B cell (primary cell): ENCODE measurements at regions not wholly inside any gene's neighbourhood (a gene's known extent, or its start where the extent isn't known, plus 50 kb on each side); places are given as distances from the start of the nearest gene placed in this dataset.

Experiments
- ATAC-seq: fragments of 200-7000 bp; cut with Tn5 transposase; one replicate; pipeline ENCODE4 v1.10.0; 2021; ENCODE audit warnings: low read depth, mild to moderate bottlenecking, moderate number of reproducible peaks, moderate library complexity
- CTCF ChIA-PET: fragments of 350-600 bp; sonication (Branson Sonifier 250); formaldehyde crosslinking; loops from one replicate; lab custom pipeline; 2021; ENCODE audit warnings: antibody characterized with exemption, inconsistent platforms; lab: Charles Lee
- POLR2A ChIA-PET: fragments of 350-600 bp; sonication (Branson Sonifier 250); formaldehyde crosslinking; loops from one replicate; lab custom pipeline; 2021; ENCODE audit warnings: antibody characterized with exemption; lab: Charles Lee
- DNase-seq: peaks from one replicate; pipeline ENCODE4 v3.0.0; 2013
- H2AFZ ChIP-seq: 2 replicates; pipeline ENCODE4 v1.6.1; 2012; ENCODE audit warnings: mild to moderate bottlenecking, low read depth, low read length; ENCODE audit not compliant: insufficient read depth, poor library complexity, severe bottlenecking
- H3K27ac ChIP-seq, 2 donors: 1 replicate in 1 of 2; 2 replicates in 1 of 2; pipeline ENCODE4 v1.5.1; 2012 to 2013; ENCODE audit warnings: low read length in 2 of 2, mild to moderate bottlenecking in 2 of 2, moderate library complexity in 1 of 2
- H3K27me3 ChIP-seq, 4 experiments: fragments of 200-600 bp in 1 of 4; sonication (generic) in 1 of 4; replicated peaks in 1 of 4; 1 replicate in 2 of 4; 2 replicates in 2 of 4; pipeline versions ENCODE4 v1.6.1 to v1.7.0; 2013 to 2016; ENCODE audit warnings: low read length in 3 of 4, mild to moderate bottlenecking in 2 of 4, mixed read lengths in 1 of 4, moderate library complexity in 1 of 4; ENCODE audit not compliant: insufficient read depth in 4 of 4, control insufficient read depth in 3 of 4; ENCODE audit errors: control extremely low read depth in 1 of 4
- H3K36me3 ChIP-seq, 2 experiments: replicated peaks in 1 of 2; 1 replicate in 1 of 2; 2 replicates in 1 of 2; pipeline versions ENCODE4 v1.6.1 to v1.7.1; 2013; ENCODE audit warnings: low read length in 1 of 2; ENCODE audit not compliant: insufficient read depth in 2 of 2, control insufficient read depth in 1 of 2; ENCODE audit errors: control extremely low read depth in 1 of 2, extremely low read depth in 1 of 2
- H3K4me1 ChIP-seq, 2 donors: fragments of 200-600 bp in 1 of 2; sonication (generic) in 1 of 2; 1 replicate in 1 of 2; 2 replicates in 1 of 2; pipeline versions ENCODE4 v1.5.1 to v1.6.1; 2013 to 2017; ENCODE audit warnings: low read length in 2 of 2; ENCODE audit not compliant: control insufficient read depth in 2 of 2, insufficient read depth in 2 of 2
- H3K4me2 ChIP-seq: replicated peaks from 2 replicates; pipeline ENCODE3; 2012; ENCODE audit warnings: mild to moderate bottlenecking, low read depth, low read length; ENCODE audit not compliant: poor library complexity, severe bottlenecking
- H3K4me3 ChIP-seq, 5 experiments: fragments of 200-600 bp in 1 of 5; sonication (generic) in 1 of 5; 1 replicate in 3 of 5; 2 replicates in 2 of 5; pipeline versions ENCODE4 v1.5.1 to v1.7.0; 2011 to 2016; ENCODE audit warnings: low read length in 4 of 5, mild to moderate bottlenecking in 4 of 5, low read depth in 2 of 5, control low read depth in 1 of 5, moderate library complexity in 1 of 5; ENCODE audit not compliant: insufficient read depth in 1 of 5; ENCODE audit errors: control extremely low read depth in 1 of 5, extremely low read depth in 1 of 5
- H3K79me2 ChIP-seq: fragments of 200-600 bp; sonication (generic); one replicate; pipeline ENCODE4 v1.6.0; 2016; ENCODE audit warnings: low read length; ENCODE audit not compliant: control insufficient read depth, insufficient read depth
- H3K9ac ChIP-seq: fragments of 200-600 bp; sonication (generic); 2 replicates; pipeline ENCODE4 v1.6.1; 2017; ENCODE audit warnings: mild to moderate bottlenecking, low read length, moderate library complexity
- H3K9me3 ChIP-seq, 3 donors: one replicate each; pipeline versions ENCODE4 v1.6.1 to v1.7.1; 2013; ENCODE audit warnings: low read length in 2 of 3; ENCODE audit not compliant: control insufficient read depth in 2 of 3, insufficient read depth in 1 of 3; ENCODE audit errors: control extremely low read depth in 1 of 3
- H4K20me1 ChIP-seq: 2 replicates; pipeline ENCODE4 v1.6.0; 2012; ENCODE audit warnings: mild to moderate bottlenecking, low read length; ENCODE audit not compliant: insufficient read depth, control insufficient read depth, poor library complexity, severe bottlenecking
- H3K27ac Mint-ChIP-seq: one replicate; pipeline ENCODE4 v1.8.0; 2021; ENCODE audit warnings: mixed read lengths
- H3K27me3 Mint-ChIP-seq: one replicate; pipeline ENCODE4 v1.8.0; 2021; ENCODE audit warnings: mixed read lengths
- H3K4me1 Mint-ChIP-seq: one replicate; pipeline ENCODE4 v1.8.0; 2021; ENCODE audit warnings: mixed read lengths
- H3K4me3 Mint-ChIP-seq: one replicate; pipeline ENCODE4 v1.8.0; 2021; ENCODE audit warnings: mixed read lengths
- H3K9me3 Mint-ChIP-seq: one replicate; pipeline ENCODE4 v1.8.0; 2022; ENCODE audit warnings: mixed read lengths; ENCODE audit not compliant: insufficient read depth
- EZH2 ChIP-seq: IDR thresholded peaks from 2 replicates; pipeline ENCODE4 v1.6.1; 2012; ENCODE audit warnings: borderline replicate concordance, low read depth, mild to moderate bottlenecking, moderate library complexity, low read length; ENCODE audit not compliant: insufficient read depth, poor library complexity, severe bottlenecking
- WGBS: methylation state at CpG from one replicate; pipeline ENCODE4 v1.1.5; 2013; ENCODE audit warnings: missing lambda C conversion rate; ENCODE audit not compliant: insufficient coverage; 5-methylcytosine and 5-hydroxymethylcytosine counted together
- intact Hi-C: fragments of 100-400 bp; cut with micrococcal nuclease; formaldehyde crosslinking; loops from one replicate; pipeline ENCODE4 v1.10.0; 2022
- TF ChIP-seq, protein P1 (sequence below): fragments of 200-600 bp; IDR thresholded peaks from one replicate; pipeline ENCODE4 v1.8.0; 2022; ENCODE audit warnings: antibody characterized with exemption, mild to moderate bottlenecking

DNA sequence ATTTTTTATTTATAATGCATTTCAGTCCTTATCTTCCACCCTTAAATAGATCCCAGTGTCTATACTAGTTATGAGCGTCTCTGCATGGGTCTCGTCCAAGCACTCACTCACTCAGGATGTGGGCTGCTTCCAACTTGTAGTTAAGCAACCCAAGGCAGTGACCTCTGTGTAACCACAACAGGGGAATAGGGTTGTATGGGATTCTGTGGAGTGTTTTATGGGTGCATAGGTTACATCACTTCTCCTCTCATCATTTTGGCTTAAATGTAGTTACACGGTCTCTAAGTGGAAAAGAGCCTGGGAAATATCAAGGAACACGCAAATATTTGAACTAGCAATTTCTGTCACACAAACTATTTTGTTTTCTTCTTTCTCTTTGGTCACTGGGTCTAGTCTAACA, 931.0 kb downstream of the STIM2 start:
- H3K79me2 ChIP-seq: no peaks in the 10 kb centered on the region
- H3K4me2 ChIP-seq: no peak overlapping the region
- no peak overlapping the region for H3K4me3 Mint-ChIP-seq
- no peak overlapping the region for H3K9ac ChIP-seq
- no peak overlapping the region for H3K27ac ChIP-seq
- no peak for TF ChIP-seq EZH2
- TF ChIP-seq, protein P1, sequence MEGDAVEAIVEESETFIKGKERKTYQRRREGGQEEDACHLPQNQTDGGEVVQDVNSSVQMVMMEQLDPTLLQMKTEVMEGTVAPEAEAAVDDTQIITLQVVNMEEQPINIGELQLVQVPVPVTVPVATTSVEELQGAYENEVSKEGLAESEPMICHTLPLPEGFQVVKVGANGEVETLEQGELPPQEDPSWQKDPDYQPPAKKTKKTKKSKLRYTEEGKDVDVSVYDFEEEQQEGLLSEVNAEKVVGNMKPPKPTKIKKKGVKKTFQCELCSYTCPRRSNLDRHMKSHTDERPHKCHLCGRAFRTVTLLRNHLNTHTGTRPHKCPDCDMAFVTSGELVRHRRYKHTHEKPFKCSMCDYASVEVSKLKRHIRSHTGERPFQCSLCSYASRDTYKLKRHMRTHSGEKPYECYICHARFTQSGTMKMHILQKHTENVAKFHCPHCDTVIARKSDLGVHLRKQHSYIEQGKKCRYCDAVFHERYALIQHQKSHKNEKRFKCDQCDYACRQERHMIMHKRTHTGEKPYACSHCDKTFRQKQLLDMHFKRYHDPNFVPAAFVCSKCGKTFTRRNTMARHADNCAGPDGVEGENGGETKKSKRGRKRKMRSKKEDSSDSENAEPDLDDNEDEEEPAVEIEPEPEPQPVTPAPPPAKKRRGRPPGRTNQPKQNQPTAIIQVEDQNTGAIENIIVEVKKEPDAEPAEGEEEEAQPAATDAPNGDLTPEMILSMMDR: no peak
- no peak overlapping the region for H3K4me3 ChIP-seq
- no peaks in the 10 kb centered on the region for H3K9me3 Mint-ChIP-seq
- CTCF ChIA-PET: no interaction called here
- no peaks in the 10 kb centered on the region for H4K20me1 ChIP-seq
- no peaks in the 10 kb centered on the region for H3K4me1 ChIP-seq
- no peaks in the 10 kb centered on the region for H3K9me3 ChIP-seq
- intact Hi-C loops: no loop called here
- no peak for ATAC-seq
- DNase-seq: no peak
- H2AFZ ChIP-seq: no peak overlapping the region
- H3K4me1 Mint-ChIP-seq: no peaks in the 10 kb centered on the region
- H3K27me3 Mint-ChIP-seq: no peaks in the 10 kb centered on the region
- H3K36me3 ChIP-seq: no peaks in the 10 kb centered on the region
- H3K27me3 ChIP-seq: no peaks in the 10 kb centered on the region
- H3K27ac Mint-ChIP-seq: no peak overlapping the region
- POLR2A ChIA-PET: no interaction called here
- WGBS: no CpG with 5 or more reads among the region's 4 CpGs

GRCh38 chr4:27807207-27807606, 946.6 kb downstream of the STIM2 start:
- H3K4me1 Mint-ChIP-seq: no peaks in the 10 kb centered on the region
- intact Hi-C loops: no loop called here
- H3K36me3 ChIP-seq: no peaks in the 10 kb centered on the region
- no peaks in the 10 kb centered on the region for H3K27me3 ChIP-seq
- no peak for ATAC-seq
- H3K27me3 Mint-ChIP-seq: no peaks in the 10 kb centered on the region
- TF ChIP-seq, protein P1: no peak
- no peak for TF ChIP-seq EZH2
- H3K9me3 Mint-ChIP-seq: no peaks in the 10 kb centered on the region
- no peaks in the 10 kb centered on the region for H3K79me2 ChIP-seq
- no peak overlapping the region for H3K4me2 ChIP-seq
- no peaks in the 10 kb centered on the region for H3K9me3 ChIP-seq
- H2AFZ ChIP-seq: no peak overlapping the region
- H3K4me3 ChIP-seq: no peak overlapping the region
- no peak overlapping the region for H3K9ac ChIP-seq
- ChIA-PET POLR2A (no interaction called here), CTCF (no interaction called here)
- H3K27ac Mint-ChIP-seq: no peak overlapping the region
- 66% methylated on average over 2 of the region's 3 CpGs for WGBS
- no peak for DNase-seq
- H3K4me1 ChIP-seq: no peaks in the 10 kb centered on the region
- no peak overlapping the region for H3K4me3 Mint-ChIP-seq
- H3K27ac ChIP-seq: no peak overlapping the region
- no peaks in the 10 kb centered on the region for H4K20me1 ChIP-seq
